ENCODE measurements at regions not wholly inside any gene's neighbourhood (a gene's known extent, or its start where the extent isn't known, plus 50 kb on each side); places are given as distances from the start of the nearest gene placed in this dataset.

GRCh38 chr16:63361032-63361624 lies 1324.9 kb upstream of the CDH8 start:
- peak; percentile 41 for DNase-seq (ENCODE audit: low spot score)

DNA sequence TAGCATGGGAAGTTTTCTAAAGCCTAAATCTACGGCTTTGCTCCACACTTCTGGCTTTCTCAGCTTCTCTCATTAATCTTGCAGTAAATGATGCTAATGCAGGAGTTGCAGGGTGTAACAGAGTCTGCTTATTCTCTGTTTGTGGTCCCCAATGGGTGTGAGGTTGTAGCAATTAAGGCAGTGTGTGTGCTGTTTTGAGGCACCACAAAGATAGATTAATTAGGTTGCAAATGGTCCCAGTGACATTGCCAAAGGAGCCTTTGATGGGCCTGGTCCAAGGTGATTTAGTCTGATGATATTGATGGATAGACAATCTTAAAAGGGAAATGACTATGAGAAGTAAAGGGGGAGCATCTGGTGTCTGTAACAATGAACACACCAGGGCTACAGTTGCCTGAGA lies 1313.7 kb upstream of the CDH8 start:
- DNase-seq (ENCODE audit: low spot score): no peak

GRCh38 chr16:63346000-63346399 lies 1309.8 kb upstream of the CDH8 start:
- DNase-seq (ENCODE audit: low spot score): no peak

- DNase-seq (ENCODE audit: low spot score): no peak
Measured at GRCh38 chr16:63337264-63337663, 1301.0 kb upstream of the CDH8 start.

- no peak for DNase-seq (ENCODE audit: low spot score)
Measured at GRCh38 chr16:63331111-63331510, 1294.9 kb upstream of the CDH8 start.

DNA sequence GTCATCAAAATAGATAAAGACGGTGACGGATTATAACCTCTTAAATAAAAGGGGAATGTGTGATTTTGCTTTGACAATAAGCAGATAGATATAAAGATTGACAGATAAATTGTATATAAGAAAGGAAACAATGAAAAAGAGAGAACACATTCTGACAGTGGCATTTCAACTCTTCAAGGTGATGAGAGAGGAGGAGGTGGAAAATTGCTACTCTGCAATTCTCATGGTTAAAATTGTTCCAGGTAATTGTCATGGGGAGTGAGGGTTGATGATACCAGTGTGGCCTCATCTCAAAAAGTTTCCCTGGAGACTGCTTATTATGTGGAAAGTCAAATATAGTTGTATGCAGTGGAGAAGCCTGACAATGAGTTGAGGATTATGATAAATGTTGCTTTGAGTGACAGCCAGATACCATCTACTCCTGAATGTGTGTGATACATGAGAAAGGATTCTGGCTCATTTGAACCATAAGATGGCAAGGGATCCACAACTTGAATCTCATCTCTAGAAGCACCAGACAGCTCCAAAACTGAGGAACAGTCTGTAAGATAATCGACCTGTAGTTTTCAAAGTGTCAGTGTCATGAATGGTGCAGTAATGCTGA lies 1290.6 kb upstream of the CDH8 start:
- no peak for DNase-seq (ENCODE audit: low spot score)

DNA sequence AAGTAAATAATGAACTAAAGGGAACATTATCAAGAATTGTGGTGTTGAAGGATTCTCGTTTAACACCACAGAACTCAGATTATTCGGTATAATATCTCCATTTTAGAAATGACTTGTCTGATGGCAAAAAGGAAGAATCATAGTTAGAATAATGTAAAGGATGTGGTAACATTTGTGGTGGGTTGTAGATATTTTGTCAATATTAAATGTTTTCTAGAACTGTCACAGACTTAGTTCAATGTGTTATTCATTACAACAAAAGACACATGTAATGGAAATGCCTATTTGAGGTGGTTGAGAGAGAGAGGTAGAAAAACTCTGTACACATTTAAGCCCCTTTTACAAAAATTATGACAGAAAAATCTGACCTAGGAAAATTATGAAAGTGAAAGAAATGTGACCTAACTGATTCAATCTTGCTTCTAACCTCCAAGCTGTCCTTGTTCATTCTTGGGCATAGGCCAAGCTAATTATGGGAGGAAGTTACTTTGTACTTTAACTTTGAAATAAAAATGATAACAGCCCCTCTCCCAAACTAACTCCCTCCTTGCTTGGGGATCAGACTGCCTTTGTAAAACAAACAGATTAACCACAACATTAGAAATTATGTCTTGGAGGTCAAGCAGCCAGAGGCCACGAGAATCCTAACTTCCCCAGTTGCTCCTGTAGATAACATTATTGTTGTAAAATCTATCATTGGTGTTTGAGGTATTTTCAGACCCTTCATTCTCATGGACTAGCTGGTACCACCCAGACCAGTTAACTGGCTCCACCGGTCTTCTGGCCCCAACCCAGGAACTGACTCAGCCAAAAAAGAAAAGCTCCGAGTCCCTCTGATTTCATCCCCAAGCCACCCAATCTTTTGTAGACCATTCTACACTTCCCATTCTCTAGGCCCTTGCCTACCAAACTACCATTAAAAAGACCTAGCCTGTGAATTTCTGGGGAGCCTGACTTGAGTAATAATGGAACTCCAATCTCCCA lies 1287.8 kb upstream of the CDH8 start:
- no peak for DNase-seq (ENCODE audit: low spot score)

- DNase-seq (ENCODE audit: low spot score): no peak
Measured at GRCh38 chr16:63323055-63323454, 1286.8 kb upstream of the CDH8 start.

DNA sequence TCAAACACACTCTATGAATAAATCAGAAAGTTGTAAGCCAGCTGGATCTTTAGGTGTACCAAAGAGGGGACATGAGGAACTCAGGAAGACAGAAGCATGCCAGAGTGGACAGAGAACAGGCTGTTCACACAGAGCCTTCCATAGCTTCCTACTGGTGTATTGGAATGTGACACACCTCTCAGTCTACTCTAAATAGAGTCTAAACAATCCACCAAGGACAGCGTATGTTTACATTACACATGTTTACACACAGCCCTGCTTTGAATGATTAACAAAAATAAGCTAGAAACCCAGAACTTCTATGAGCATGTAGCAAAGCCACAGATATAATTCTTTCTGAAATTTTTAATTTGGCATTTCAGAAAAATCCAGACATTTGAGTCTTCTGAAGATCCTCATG lies 1279.0 kb upstream of the CDH8 start:
- DNase-seq (ENCODE audit: low spot score): no peak

- no peak for DNase-seq (ENCODE audit: low spot score)
Measured at GRCh38 chr16:63312346-63312745, 1276.1 kb upstream of the CDH8 start.

- DNase-seq (ENCODE audit: low spot score): no peak
Measured at GRCh38 chr16:63311313-63311712, 1275.1 kb upstream of the CDH8 start.

GRCh38 chr16:63302811-63303210 lies 1266.6 kb upstream of the CDH8 start:
- no peak for DNase-seq (ENCODE audit: low spot score)

DNA sequence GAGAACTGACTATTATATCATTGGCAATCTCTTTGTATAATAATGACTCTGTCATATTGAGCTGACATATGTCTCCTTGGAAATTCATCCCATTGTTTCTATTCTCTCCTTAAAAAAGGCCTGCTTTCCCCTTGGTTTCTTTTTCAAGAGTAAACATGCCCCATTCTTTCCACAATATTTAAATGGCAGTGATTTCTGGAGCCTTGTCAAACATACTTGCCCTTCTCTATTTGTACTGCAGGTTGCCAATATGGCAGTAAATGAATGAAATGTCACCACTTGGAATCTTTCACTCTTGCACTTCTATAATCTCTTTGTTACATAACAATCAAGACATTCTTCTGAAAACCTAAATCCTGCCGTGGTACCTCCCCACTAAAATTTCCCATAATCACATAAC lies 1265.1 kb upstream of the CDH8 start:
- no peak for DNase-seq (ENCODE audit: low spot score)

DNA sequence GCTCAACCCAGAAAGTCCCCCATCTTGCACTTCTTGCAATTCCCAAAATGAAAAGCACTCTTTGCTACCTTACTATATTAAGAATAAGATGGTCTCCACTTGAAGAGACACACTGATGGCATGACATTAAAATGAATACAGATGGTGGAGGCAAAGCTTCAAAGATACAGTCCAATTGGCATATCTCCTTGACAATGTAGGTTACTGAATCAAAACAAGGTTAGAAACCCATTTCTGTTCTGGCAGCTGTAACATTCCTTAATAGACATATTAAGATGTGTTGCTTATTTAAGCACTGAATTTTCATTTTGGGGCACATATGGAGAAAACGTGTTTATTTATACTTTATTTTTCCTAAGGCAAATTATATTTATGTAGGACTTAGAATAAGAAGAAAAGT lies 1262.8 kb upstream of the CDH8 start:
- DNase-seq (ENCODE audit: low spot score): no peak

DNA sequence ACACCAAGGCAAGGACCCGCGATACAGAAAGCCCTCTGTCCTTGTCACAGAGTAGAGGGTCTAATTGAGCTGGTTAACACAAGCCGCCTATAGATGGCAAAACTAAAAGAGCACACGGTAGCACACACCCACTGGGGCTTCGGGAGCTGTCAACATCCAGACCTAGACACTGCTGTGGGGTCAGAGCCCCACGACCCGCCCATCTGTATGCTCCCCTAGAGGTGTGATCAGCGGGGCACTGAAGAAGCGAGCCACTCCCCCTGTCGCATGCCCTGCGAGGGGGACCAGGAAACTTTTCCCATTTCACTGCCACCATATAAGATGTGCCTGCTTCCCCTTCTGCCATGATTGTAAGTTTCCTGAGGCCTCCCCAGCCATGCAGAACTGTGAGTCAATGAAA lies 1255.8 kb upstream of the CDH8 start:
- DNase-seq (ENCODE audit: low spot score): no peak

GRCh38 chr16:63289834-63290460 lies 1253.7 kb upstream of the CDH8 start:
- no peak for DNase-seq (ENCODE audit: low spot score)

DNA sequence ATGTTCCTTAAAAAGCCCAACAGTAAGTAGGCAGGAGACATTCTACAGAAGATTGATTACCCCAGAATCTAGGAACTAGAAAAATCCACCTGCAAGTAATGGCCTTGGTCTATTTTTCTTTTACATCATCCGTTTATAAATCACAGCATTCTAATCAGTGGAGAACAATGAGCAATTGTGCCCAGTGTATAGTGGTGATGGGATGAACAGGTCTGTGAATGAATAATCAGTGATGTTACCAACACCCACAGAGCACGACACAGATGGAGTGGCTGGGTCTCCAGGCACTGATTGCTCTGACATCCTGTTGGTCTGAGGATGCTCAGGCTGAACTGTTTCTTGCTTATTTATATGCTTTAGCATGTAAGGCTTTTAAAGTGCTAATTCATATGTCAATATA lies 1251.2 kb upstream of the CDH8 start:
- DNase-seq (ENCODE audit: low spot score): no peak

- DNase-seq (ENCODE audit: low spot score): no peak
Measured at GRCh38 chr16:63283721-63284120, 1247.5 kb upstream of the CDH8 start.

GRCh38 chr16:63244631-63245030 lies 1208.4 kb upstream of the CDH8 start:
- DNase-seq (ENCODE audit: low spot score): no peak

DNA sequence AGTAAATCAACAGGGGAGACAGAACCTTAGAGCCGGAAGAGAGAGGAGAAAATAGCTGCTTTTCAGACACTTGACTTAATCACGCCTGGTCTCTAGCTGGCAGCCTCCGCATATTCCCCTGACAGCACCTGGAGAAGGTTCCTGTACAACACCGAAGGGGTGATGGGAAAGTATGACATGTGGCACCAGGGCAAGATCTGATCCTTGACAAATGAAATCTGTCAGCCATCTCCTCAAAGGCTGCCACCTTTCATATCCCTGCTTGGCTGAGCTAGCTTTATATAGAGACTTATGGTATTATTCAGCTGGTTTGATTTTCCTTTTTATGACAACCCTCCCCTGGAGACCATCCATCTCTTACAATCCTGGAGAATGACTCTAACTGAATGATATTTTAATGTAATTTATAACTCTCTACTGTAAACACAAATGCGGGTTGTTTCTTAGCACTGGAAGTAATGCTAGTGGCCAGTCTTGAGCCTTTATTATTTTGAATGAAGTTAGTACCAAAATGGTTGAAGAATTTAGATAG lies 1205.3 kb upstream of the CDH8 start:
- no peak for DNase-seq (ENCODE audit: low spot score)

DNA sequence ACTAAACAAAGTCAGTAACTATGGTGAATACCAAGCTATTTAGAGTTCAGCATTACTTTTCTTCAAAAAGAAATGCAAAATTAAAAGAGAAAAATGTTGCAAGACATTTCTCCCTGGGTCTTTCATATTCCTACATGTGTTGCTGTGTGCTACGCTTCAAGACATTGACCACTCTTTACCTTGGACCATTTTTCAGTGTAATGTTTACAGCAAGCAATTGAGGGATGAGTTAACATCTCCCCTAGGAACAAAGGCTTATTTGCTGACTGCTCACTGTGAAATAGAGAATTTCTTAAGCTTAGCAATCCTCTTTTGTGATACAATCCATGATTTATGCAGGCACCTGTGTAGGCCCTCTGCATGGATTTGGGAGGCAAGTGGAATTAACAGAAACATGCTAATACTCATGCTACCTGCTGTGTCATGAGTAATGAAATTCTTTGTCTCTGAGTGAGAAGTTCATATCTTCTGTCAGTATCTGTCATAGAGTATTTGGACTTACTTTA lies 1202.9 kb upstream of the CDH8 start:
- no peak for DNase-seq (ENCODE audit: low spot score)

DNA sequence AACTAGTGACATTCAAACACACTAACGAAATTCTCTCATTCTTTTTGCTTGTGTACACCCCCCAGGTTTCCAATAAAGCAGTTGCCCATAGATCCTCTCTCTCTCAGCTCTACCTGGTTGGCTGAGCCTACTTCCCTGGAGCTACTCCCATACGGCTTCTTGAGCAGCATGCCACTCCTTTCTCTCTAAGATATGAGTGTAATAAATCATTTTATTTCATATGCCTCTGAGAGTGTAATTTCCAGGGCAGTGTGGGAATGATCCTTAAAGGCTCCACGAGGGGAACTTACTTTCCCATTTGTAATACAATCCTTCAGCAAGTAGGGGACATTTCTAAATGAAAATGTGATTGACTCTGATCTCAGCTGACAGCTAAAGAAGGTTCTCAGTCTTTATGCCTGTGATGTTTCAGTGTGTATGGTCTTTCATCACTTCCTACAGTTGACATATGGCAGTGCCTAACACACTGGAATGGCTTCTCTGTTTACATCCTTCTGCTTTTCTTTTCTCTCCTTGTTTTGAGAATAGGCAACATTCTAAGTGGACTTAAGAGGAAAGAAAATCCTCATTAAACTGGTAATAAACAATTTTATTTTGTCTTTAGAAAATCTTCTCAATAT lies 1194.3 kb upstream of the CDH8 start:
- no peak for DNase-seq (ENCODE audit: low spot score)

Data from AG08396 (cell line).